B cell (primary cell): ENCODE measurements at regions not wholly inside any gene's neighbourhood (a gene's known extent, or its start where the extent isn't known, plus 50 kb on each side); places are given as distances from the start of the nearest gene placed in this dataset.

ENCODE experiments used
- CTCF ChIP-seq: fragments of 200-600 bp; IDR thresholded peaks from one replicate; pipeline ENCODE4 v1.8.0; 2022; ENCODE audit warnings: antibody characterized with exemption, mild to moderate bottlenecking
- EZH2 ChIP-seq: IDR thresholded peaks from 2 replicates; pipeline ENCODE4 v1.6.1; 2012; ENCODE audit warnings: borderline replicate concordance, low read depth, mild to moderate bottlenecking, moderate library complexity, low read length; ENCODE audit not compliant: insufficient read depth, poor library complexity, severe bottlenecking

GRCh38 chr11:106218106-106218505, 140.6 kb downstream of the AASDHPPT start:
- TF ChIP-seq EZH2 (no peak), CTCF (no peak)
